ENCODE measurements at regions not wholly inside any gene's neighbourhood (a gene's known extent, or its start where the extent isn't known, plus 50 kb on each side); places are given as distances from the start of the nearest gene placed in this dataset.

DNA sequence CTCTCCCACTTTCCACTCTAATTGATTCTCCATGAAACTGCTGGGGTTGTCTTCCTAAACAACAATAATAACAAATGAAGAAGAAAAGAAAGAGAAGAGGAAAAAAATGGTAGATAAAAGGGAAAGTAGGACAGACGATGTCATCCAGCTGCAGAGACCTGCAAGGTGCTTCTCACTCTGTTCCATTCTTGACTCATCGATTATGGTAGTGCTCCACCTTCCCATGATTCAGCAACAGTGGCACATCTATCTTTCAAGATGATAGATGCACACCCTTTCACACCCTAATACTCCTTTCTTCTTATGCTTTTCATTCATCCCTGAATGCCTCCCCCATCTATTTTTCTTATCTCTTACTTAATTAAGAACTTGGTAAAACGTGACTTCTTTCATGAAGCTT is 610.2 kb downstream of the NR4A2 start:
- Histone ChIP-seq H3K27ac (no peak overlapping the region), H3K4me2 (no peak overlapping the region), H3K4me1 (no peaks in the 10 kb centered on the region), H3K9me3 (no peaks in the 10 kb centered on the region), H3K4me3 (no peak overlapping the region)
- POLR2A ChIA-PET: no interaction called here
- no peak for ATAC-seq
- CTCF ChIA-PET: no interaction called here
- WGBS (ENCODE audit: missing lambda C conversion rate): 5% methylated on average over 3 of the region's 3 CpGs
- no peak for DNase-seq (ENCODE audit: low read depth in 1 of 2, low spot score in 1 of 2)
- TF ChIP-seq, protein P1, sequence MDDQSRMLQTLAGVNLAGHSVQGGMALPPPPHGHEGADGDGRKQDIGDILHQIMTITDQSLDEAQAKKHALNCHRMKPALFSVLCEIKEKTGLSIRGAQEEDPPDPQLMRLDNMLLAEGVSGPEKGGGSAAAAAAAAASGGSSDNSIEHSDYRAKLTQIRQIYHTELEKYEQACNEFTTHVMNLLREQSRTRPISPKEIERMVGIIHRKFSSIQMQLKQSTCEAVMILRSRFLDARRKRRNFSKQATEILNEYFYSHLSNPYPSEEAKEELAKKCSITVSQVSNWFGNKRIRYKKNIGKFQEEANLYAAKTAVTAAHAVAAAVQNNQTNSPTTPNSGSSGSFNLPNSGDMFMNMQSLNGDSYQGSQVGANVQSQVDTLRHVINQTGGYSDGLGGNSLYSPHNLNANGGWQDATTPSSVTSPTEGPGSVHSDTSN (IDR thresholded peaks at IDR 0.05): no peak
- TF ChIP-seq FOXS1 (CRISPR knock-in tag; IDR thresholded peaks at IDR 0.05): no peak
- TF ChIP-seq, protein P2, sequence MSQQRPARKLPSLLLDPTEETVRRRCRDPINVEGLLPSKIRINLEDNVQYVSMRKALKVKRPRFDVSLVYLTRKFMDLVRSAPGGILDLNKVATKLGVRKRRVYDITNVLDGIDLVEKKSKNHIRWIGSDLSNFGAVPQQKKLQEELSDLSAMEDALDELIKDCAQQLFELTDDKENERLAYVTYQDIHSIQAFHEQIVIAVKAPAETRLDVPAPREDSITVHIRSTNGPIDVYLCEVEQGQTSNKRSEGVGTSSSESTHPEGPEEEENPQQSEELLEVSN (IDR thresholded peaks at IDR 0.05; ENCODE audit: borderline replicate concordance, low read depth): no peak
- no peak for TF ChIP-seq POLR2A (IDR thresholded peaks at IDR 0.05; ENCODE audit: low read length)
- no peak for TF ChIP-seq SREBF2 (IDR thresholded peaks at IDR 0.05)
- FAIRE-seq: no peak

DNA sequence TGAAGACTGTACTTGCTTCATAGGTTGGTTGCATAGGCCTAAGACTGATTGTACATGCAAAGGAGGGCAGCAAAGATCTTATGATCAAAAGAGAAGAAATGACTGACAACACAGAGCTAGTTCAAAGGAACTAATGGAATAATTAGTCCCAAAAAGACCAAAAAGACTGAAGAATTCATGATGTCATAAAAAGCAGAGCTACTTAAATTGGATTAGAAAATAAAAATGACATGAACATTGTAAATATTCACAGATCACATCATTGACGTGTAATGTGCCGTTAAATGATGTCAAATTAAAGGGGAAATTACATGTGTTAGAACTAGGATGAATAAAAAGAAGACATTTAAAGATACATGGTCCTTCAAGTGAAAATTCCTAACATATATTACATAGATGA is 616.8 kb downstream of the NR4A2 start:
- ChIA-PET POLR2A (no interaction called here), CTCF (no interaction called here)
- H3K4me1 ChIP-seq: no peaks in the 10 kb centered on the region
- ATAC-seq (no peak), FAIRE-seq (no peak), DNase-seq (ENCODE audit: low read depth in 1 of 2, low spot score in 1 of 2) (no peak)
- TF ChIP-seq TFCP2L1 (CRISPR knock-in tag; IDR thresholded peaks at IDR 0.05): no peak
- TF ChIP-seq, protein P3, sequence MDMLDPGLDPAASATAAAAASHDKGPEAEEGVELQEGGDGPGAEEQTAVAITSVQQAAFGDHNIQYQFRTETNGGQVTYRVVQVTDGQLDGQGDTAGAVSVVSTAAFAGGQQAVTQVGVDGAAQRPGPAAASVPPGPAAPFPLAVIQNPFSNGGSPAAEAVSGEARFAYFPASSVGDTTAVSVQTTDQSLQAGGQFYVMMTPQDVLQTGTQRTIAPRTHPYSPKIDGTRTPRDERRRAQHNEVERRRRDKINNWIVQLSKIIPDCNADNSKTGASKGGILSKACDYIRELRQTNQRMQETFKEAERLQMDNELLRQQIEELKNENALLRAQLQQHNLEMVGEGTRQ (IDR thresholded peaks at IDR 0.05): no peak
- 52% methylated on average over 2 of the region's 2 CpGs for WGBS (ENCODE audit: missing lambda C conversion rate)
- no peak overlapping the region for H3K27ac ChIP-seq
- H3K4me2 ChIP-seq: no peak overlapping the region
- H3K4me3 ChIP-seq: no peak overlapping the region
- no peaks in the 10 kb centered on the region for H3K9me3 ChIP-seq

DNA sequence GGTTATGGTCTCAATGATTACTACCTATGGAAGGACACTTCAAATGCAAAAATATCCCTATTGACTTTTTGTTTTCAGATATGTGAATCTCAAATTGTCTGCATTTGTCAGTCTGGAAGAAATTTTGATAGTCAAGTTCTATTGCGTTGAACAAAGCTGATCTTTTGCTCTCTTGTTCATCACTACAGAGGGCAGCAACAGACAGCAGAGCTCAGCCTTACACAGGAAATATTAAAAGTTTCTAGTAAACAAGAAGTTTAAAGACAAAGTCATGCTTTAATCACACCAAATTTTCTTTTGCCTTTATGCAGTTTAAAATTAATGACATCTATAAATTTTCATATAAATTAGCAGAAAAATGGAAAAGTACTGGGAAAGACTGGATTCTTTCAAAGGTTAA is 617.5 kb downstream of the NR4A2 start:
- 71% methylated on average over 1 of the region's 1 CpG for WGBS (ENCODE audit: missing lambda C conversion rate)
- Histone ChIP-seq H3K4me2 (no peak overlapping the region), H3K4me3 (no peak overlapping the region), H3K4me1 (no peaks in the 10 kb centered on the region), H3K27ac (no peak overlapping the region), H3K9me3 (no peaks in the 10 kb centered on the region)
- DNase-seq (ENCODE audit: low read depth in 1 of 2, low spot score in 1 of 2): no peak
- TF ChIP-seq RFX5 (IDR thresholded peaks at IDR 0.05): no peak
- TF ChIP-seq NPAS2 (CRISPR knock-in tag; IDR thresholded peaks at IDR 0.05; ENCODE audit: borderline replicate concordance): no peak
- TF ChIP-seq, protein P1 (IDR thresholded peaks at IDR 0.05): no peak
- TF ChIP-seq, protein P4, sequence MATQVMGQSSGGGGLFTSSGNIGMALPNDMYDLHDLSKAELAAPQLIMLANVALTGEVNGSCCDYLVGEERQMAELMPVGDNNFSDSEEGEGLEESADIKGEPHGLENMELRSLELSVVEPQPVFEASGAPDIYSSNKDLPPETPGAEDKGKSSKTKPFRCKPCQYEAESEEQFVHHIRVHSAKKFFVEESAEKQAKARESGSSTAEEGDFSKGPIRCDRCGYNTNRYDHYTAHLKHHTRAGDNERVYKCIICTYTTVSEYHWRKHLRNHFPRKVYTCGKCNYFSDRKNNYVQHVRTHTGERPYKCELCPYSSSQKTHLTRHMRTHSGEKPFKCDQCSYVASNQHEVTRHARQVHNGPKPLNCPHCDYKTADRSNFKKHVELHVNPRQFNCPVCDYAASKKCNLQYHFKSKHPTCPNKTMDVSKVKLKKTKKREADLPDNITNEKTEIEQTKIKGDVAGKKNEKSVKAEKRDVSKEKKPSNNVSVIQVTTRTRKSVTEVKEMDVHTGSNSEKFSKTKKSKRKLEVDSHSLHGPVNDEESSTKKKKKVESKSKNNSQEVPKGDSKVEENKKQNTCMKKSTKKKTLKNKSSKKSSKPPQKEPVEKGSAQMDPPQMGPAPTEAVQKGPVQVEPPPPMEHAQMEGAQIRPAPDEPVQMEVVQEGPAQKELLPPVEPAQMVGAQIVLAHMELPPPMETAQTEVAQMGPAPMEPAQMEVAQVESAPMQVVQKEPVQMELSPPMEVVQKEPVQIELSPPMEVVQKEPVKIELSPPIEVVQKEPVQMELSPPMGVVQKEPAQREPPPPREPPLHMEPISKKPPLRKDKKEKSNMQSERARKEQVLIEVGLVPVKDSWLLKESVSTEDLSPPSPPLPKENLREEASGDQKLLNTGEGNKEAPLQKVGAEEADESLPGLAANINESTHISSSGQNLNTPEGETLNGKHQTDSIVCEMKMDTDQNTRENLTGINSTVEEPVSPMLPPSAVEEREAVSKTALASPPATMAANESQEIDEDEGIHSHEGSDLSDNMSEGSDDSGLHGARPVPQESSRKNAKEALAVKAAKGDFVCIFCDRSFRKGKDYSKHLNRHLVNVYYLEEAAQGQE (IDR thresholded peaks at IDR 0.05): no peak
- TF ChIP-seq ESRRA (IDR thresholded peaks at IDR 0.05; ENCODE audit: borderline replicate concordance, low read length): no peak
- TF ChIP-seq RCOR1 (IDR thresholded peaks at IDR 0.05; ENCODE audit: low read depth, low read length): no peak
- no peak for TF ChIP-seq BHLHE40 (IDR thresholded peaks at IDR 0.05; ENCODE audit: low read depth, low read length)
- TF ChIP-seq JUNB (IDR thresholded peaks at IDR 0.05): no peak
- TF ChIP-seq, protein P5, sequence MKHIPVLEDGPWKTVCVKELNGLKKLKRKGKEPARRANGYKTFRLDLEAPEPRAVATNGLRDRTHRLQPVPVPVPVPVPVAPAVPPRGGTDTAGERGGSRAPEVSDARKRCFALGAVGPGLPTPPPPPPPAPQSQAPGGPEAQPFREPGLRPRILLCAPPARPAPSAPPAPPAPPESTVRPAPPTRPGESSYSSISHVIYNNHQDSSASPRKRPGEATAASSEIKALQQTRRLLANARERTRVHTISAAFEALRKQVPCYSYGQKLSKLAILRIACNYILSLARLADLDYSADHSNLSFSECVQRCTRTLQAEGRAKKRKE (CRISPR knock-in tag; IDR thresholded peaks at IDR 0.05; ENCODE audit: low read depth): no peak
- TF ChIP-seq, protein P3 (IDR thresholded peaks at IDR 0.05): no peak
- no peak for TF ChIP-seq PHF8 (IDR thresholded peaks at IDR 0.05; ENCODE audit: borderline replicate concordance, low read depth)
- TF ChIP-seq FOSB (CRISPR knock-in tag; IDR thresholded peaks at IDR 0.05): no peak
- no peak for TF ChIP-seq POLR2A (IDR thresholded peaks at IDR 0.05; ENCODE audit: low read length)
- no peak for TF ChIP-seq ZSCAN20 (CRISPR knock-in tag; IDR thresholded peaks at IDR 0.05)
- no peak for TF ChIP-seq RARB (CRISPR knock-in tag; IDR thresholded peaks at IDR 0.05)
- ATAC-seq: no peak
- ChIA-PET CTCF (no interaction called here), POLR2A (no interaction called here)
- no peak for FAIRE-seq

Data from A549 (cell line).